CD14-positive monocyte (primary cell): ENCODE measurements at regions not wholly inside any gene's neighbourhood (a gene's known extent, or its start where the extent isn't known, plus 50 kb on each side); places are given as distances from the start of the nearest gene placed in this dataset.

Experiments used
- DNase-seq, 3 donors: peaks; one replicate each; pipeline ENCODE4 v3.0.0-alpha.2; 2011 to 2022
- H2AFZ ChIP-seq: 2 replicates; pipeline ENCODE4 v1.6.0; 2012; ENCODE audit warnings: mild to moderate bottlenecking, low read depth, low read length, inconsistent platforms; ENCODE audit not compliant: insufficient read depth, poor library complexity, severe bottlenecking
- H3K27ac ChIP-seq, 2 donors: 1 replicate in 1 of 2; 2 replicates in 1 of 2; pipeline ENCODE4 v1.5.1; 2012 to 2013; ENCODE audit warnings: low read length in 2 of 2, control low read depth in 1 of 2, inconsistent platforms in 1 of 2, low read depth in 1 of 2, mild to moderate bottlenecking in 1 of 2
- H3K27me3 ChIP-seq, 2 donors: one replicate each; pipeline versions ENCODE4 v1.6.0 to v1.6.1; 2011 to 2013; ENCODE audit warnings: low read length in 2 of 2; ENCODE audit not compliant: control insufficient read depth in 2 of 2, insufficient read depth in 2 of 2
- H3K36me3 ChIP-seq, 2 donors: replicated peaks in 1 of 2; 1 replicate in 1 of 2; 2 replicates in 1 of 2; pipeline versions ENCODE4 v1.5.1 to v1.6.1; 2012 to 2013; ENCODE audit warnings: low read length in 2 of 2, control low read depth in 1 of 2, inconsistent platforms in 1 of 2, mild to moderate bottlenecking in 1 of 2; ENCODE audit not compliant: insufficient read depth in 2 of 2, control insufficient read depth in 1 of 2
- H3K4me1 ChIP-seq, 2 donors: 1 replicate in 1 of 2; 2 replicates in 1 of 2; pipeline versions ENCODE4 v1.5.1 to v1.6.1; 2012 to 2013; ENCODE audit warnings: low read length in 2 of 2, control low read depth in 1 of 2, inconsistent platforms in 1 of 2, mild to moderate bottlenecking in 1 of 2, moderate library complexity in 1 of 2; ENCODE audit not compliant: insufficient read depth in 2 of 2, control insufficient read depth in 1 of 2
- H3K4me2 ChIP-seq: replicated peaks from 2 replicates; pipeline ENCODE3; 2012; ENCODE audit warnings: low read length, moderate library complexity, mild to moderate bottlenecking; ENCODE audit not compliant: poor library complexity, severe bottlenecking; ENCODE audit errors: extremely low read depth
- H3K4me3 ChIP-seq, 3 experiments: fragments of 200-600 bp in 1 of 3; sonication (generic) in 1 of 3; replicated peaks in 1 of 3; 1 replicate in 2 of 3; 2 replicates in 1 of 3; pipeline ENCODE4 v1.5.1; 2011 to 2013; ENCODE audit warnings: low read length in 3 of 3, mild to moderate bottlenecking in 3 of 3, control low read depth in 2 of 3, low read depth in 2 of 3, inconsistent platforms in 1 of 3, moderate library complexity in 1 of 3
- H3K79me2 ChIP-seq: 2 replicates; pipeline ENCODE4 v1.6.0; 2012; ENCODE audit warnings: mild to moderate bottlenecking, control low read depth, inconsistent platforms, low read length, moderate library complexity; ENCODE audit not compliant: insufficient read depth
- H3K9ac ChIP-seq: 2 replicates; pipeline ENCODE4 v1.6.0; 2017; ENCODE audit warnings: low read length, mild to moderate bottlenecking; ENCODE audit not compliant: insufficient read depth, poor library complexity, severe bottlenecking
- H3K9me3 ChIP-seq, 2 donors: replicated peaks in 1 of 2; 1 replicate in 1 of 2; 2 replicates in 1 of 2; pipeline versions ENCODE4 v1.5.1 to v1.6.1; 2012 to 2013; ENCODE audit warnings: low read length in 2 of 2, control low read depth in 1 of 2; ENCODE audit not compliant: control insufficient read depth in 1 of 2, insufficient read depth in 1 of 2
- H4K20me1 ChIP-seq: 2 replicates; pipeline ENCODE4 v1.6.0; 2012; ENCODE audit warnings: mild to moderate bottlenecking, low read length, control low read depth, moderate library complexity; ENCODE audit not compliant: insufficient read depth
- H3K27ac Mint-ChIP-seq, 7 donors: one replicate each; pipeline ENCODE4 v1.8.0; 2020; ENCODE audit warnings: mild to moderate bottlenecking in 7 of 7, mixed read lengths in 7 of 7, moderate library complexity in 6 of 7, inconsistent platforms in 2 of 7
- H3K27me3 Mint-ChIP-seq, 3 donors: one replicate each; pipeline ENCODE4 v1.8.0; 2021 to 2022; ENCODE audit warnings: low read depth in 3 of 3, mild to moderate bottlenecking in 3 of 3, mixed read lengths in 3 of 3, moderate library complexity in 3 of 3, inconsistent platforms in 1 of 3
- H3K36me3 Mint-ChIP-seq, 2 donors: one replicate each; pipeline ENCODE4 v1.8.0; 2020; ENCODE audit warnings: mixed read lengths in 2 of 2, inconsistent platforms in 1 of 2, mild to moderate bottlenecking in 1 of 2
- H3K4me1 Mint-ChIP-seq: one replicate; pipeline ENCODE4 v1.8.0; 2020; ENCODE audit warnings: mild to moderate bottlenecking, mixed read lengths
- H3K4me3 Mint-ChIP-seq, 2 donors: one replicate each; pipeline ENCODE4 v1.8.0; 2020; ENCODE audit warnings: mild to moderate bottlenecking in 2 of 2, mixed read lengths in 2 of 2, moderate library complexity in 1 of 2
- H3K9me3 Mint-ChIP-seq, 7 donors: one replicate each; pipeline ENCODE4 v1.8.0; 2020 to 2022; ENCODE audit warnings: mixed read lengths in 7 of 7, mild to moderate bottlenecking in 6 of 7, moderate library complexity in 6 of 7, inconsistent platforms in 2 of 7
- CTCF ChIP-seq: fragments of 200-600 bp; IDR thresholded peaks from one replicate; pipeline ENCODE4 v1.8.0; 2022; ENCODE audit warnings: antibody characterized with exemption, mild to moderate bottlenecking
- WGBS: methylation state at CpG from one replicate; pipeline ENCODE4 v1.1.5; 2013; ENCODE audit warnings: missing lambda C conversion rate; ENCODE audit not compliant: insufficient coverage; 5-methylcytosine and 5-hydroxymethylcytosine counted together
- intact Hi-C, 2 donors: fragments of 100-400 bp; cut with micrococcal nuclease; formaldehyde crosslinking; loops; one replicate each; pipeline versions ENCODE4 v1.15.0 to v1.15.1; 2023

GRCh38 chr1:37274486-37274885 is 199.9 kb upstream of the ZC3H12A start:
- no peak overlapping the region for H3K4me2 ChIP-seq
- no peak overlapping the region for H3K27ac ChIP-seq
- intact Hi-C loops = no loop called here
- H3K4me1 ChIP-seq = no peaks in the 10 kb centered on the region
- H3K79me2 ChIP-seq = no peaks in the 10 kb centered on the region
- H3K9me3 Mint-ChIP-seq = peaks cover 0 to 2% (median 0%) of the 10 kb centered on the region in 7 donors
- H3K9me3 ChIP-seq = no peaks in the 10 kb centered on the region
- no peak overlapping the region for H3K4me3 Mint-ChIP-seq
- H3K4me1 Mint-ChIP-seq = no peaks in the 10 kb centered on the region
- no peak for TF ChIP-seq CTCF
- H3K27ac Mint-ChIP-seq = no peak overlapping the region
- H4K20me1 ChIP-seq = no peaks in the 10 kb centered on the region
- no peak overlapping the region for H3K9ac ChIP-seq
- H3K36me3 Mint-ChIP-seq = no peaks in the 10 kb centered on the region
- no peak overlapping the region for H3K4me3 ChIP-seq
- no peaks in the 10 kb centered on the region for H3K36me3 ChIP-seq
- no peak for DNase-seq
- H3K27me3 ChIP-seq = no peaks in the 10 kb centered on the region
- WGBS = 84% methylated on average over 5 of the region's 8 CpGs
- peaks cover 4 to 6% (median 4%) of the 10 kb centered on the region in 3 donors for H3K27me3 Mint-ChIP-seq
- H2AFZ ChIP-seq = no peak overlapping the region

GRCh38 chr1:37274938-37275631 is 199.3 kb upstream of the ZC3H12A start:
- H3K9me3 ChIP-seq = no peaks in the 10 kb centered on the region
- H3K4me1 Mint-ChIP-seq = no peaks in the 10 kb centered on the region
- no peak overlapping the region for H3K27ac ChIP-seq
- H4K20me1 ChIP-seq = no peaks in the 10 kb centered on the region
- H3K36me3 ChIP-seq = no peaks in the 10 kb centered on the region
- H3K27ac Mint-ChIP-seq = no peak overlapping the region
- peaks cover 4 to 7% (median 5%) of the 10 kb centered on the region in 3 donors for H3K27me3 Mint-ChIP-seq
- no peak for DNase-seq
- H2AFZ ChIP-seq = no peak overlapping the region
- no peak overlapping the region for H3K4me3 ChIP-seq
- no peak overlapping the region for H3K4me3 Mint-ChIP-seq
- no peaks in the 10 kb centered on the region for H3K79me2 ChIP-seq
- H3K4me2 ChIP-seq = no peak overlapping the region
- 85% methylated on average over 2 of the region's 5 CpGs for WGBS
- no peaks in the 10 kb centered on the region for H3K4me1 ChIP-seq
- no peaks in the 10 kb centered on the region for H3K27me3 ChIP-seq
- TF ChIP-seq CTCF = no peak
- intact Hi-C loops = no loop called here
- peaks cover 0 to 6% (median 4%) of the 10 kb centered on the region in 7 donors for H3K9me3 Mint-ChIP-seq
- H3K36me3 Mint-ChIP-seq = no peaks in the 10 kb centered on the region
- H3K9ac ChIP-seq = no peak overlapping the region
